Fibroblast of lung (primary cell): ENCODE measurements at regions not wholly inside any gene's neighbourhood (a gene's known extent, or its start where the extent isn't known, plus 50 kb on each side); places are given as distances from the start of the nearest gene placed in this dataset.

Source experiments
- EZH2 ChIP-seq: IDR thresholded peaks from 2 replicates; pipeline ENCODE4 v1.5.1; 2012; ENCODE audit warnings: low read length, control low read depth, mild to moderate bottlenecking; ENCODE audit errors: missing control alignments
- TF ChIP-seq, protein P1 (sequence below), 2 donors: IDR thresholded peaks in 1 of 2; conservative IDR thresholded peaks in 1 of 2; 1 replicate in 1 of 2; 2 replicates in 1 of 2; pipeline ENCODE4 v1.5.1; 2011 to 2012; ENCODE audit warnings: low read length in 2 of 2, control low read depth in 1 of 2, inconsistent platforms in 1 of 2, low read depth in 1 of 2, mild to moderate bottlenecking in 1 of 2

DNA sequence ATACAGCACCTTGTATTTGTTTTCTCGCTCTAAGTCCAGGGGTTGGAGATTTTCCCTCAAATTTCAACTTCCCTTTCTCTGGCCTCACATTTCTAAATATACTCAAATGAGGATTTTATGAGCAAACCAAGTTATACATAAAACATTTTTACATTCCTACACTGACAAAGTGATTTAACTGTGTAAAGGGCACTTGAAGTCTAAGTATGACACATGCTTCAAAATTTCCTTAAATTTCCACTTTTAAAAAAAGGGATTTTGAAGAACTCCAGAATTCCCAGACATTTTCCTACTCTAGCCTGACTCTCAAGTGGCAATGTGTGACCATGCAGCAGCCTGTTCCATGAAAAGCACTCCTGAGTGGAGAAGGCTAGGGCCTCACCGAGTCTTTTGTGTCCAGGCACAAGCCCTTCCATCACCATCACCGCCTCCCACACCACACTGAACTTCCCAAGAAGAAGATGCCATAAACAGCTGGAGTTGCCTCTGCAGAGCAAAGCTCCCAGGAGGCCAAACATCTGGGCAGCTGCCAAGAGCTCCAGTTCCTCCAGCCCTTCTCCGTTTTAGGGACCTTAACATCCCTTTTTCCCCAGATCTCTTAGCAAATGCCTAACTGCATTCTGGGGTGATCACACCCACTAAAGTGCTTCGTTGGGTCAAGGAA, 68.9 kb downstream of the NCR2 start:
- TF ChIP-seq, protein P1, sequence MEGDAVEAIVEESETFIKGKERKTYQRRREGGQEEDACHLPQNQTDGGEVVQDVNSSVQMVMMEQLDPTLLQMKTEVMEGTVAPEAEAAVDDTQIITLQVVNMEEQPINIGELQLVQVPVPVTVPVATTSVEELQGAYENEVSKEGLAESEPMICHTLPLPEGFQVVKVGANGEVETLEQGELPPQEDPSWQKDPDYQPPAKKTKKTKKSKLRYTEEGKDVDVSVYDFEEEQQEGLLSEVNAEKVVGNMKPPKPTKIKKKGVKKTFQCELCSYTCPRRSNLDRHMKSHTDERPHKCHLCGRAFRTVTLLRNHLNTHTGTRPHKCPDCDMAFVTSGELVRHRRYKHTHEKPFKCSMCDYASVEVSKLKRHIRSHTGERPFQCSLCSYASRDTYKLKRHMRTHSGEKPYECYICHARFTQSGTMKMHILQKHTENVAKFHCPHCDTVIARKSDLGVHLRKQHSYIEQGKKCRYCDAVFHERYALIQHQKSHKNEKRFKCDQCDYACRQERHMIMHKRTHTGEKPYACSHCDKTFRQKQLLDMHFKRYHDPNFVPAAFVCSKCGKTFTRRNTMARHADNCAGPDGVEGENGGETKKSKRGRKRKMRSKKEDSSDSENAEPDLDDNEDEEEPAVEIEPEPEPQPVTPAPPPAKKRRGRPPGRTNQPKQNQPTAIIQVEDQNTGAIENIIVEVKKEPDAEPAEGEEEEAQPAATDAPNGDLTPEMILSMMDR (conservative IDR thresholded peaks at IDR 0.05 in 1 of 2, IDR thresholded peaks at IDR 0.05 in 1 of 2; ENCODE audit: low read depth in 1 of 2, low read length in 2 of 2): no peak
- no peak for TF ChIP-seq EZH2
